ENCODE measurements at regions not wholly inside any gene's neighbourhood (a gene's known extent, or its start where the extent isn't known, plus 50 kb on each side); places are given as distances from the start of the nearest gene placed in this dataset.
"Not testable (repeated sequence)": the region's sequence is repeated elsewhere in the genome, so short reads cannot be mapped to it uniquely, and the experiment has no call there.

- TF ChIP-seq, protein P1, sequence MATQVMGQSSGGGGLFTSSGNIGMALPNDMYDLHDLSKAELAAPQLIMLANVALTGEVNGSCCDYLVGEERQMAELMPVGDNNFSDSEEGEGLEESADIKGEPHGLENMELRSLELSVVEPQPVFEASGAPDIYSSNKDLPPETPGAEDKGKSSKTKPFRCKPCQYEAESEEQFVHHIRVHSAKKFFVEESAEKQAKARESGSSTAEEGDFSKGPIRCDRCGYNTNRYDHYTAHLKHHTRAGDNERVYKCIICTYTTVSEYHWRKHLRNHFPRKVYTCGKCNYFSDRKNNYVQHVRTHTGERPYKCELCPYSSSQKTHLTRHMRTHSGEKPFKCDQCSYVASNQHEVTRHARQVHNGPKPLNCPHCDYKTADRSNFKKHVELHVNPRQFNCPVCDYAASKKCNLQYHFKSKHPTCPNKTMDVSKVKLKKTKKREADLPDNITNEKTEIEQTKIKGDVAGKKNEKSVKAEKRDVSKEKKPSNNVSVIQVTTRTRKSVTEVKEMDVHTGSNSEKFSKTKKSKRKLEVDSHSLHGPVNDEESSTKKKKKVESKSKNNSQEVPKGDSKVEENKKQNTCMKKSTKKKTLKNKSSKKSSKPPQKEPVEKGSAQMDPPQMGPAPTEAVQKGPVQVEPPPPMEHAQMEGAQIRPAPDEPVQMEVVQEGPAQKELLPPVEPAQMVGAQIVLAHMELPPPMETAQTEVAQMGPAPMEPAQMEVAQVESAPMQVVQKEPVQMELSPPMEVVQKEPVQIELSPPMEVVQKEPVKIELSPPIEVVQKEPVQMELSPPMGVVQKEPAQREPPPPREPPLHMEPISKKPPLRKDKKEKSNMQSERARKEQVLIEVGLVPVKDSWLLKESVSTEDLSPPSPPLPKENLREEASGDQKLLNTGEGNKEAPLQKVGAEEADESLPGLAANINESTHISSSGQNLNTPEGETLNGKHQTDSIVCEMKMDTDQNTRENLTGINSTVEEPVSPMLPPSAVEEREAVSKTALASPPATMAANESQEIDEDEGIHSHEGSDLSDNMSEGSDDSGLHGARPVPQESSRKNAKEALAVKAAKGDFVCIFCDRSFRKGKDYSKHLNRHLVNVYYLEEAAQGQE (IDR thresholded peaks at IDR 0.05; ENCODE audit: borderline replicate concordance in 1 of 2, low read depth in 1 of 2, low read length in 2 of 2), result not testable (repeated sequence)
- not testable (repeated sequence) for TF ChIP-seq SMAD3 (CRISPR knock-in tag; IDR thresholded peaks at IDR 0.05); FOXC1 (CRISPR knock-in tag; IDR thresholded peaks at IDR 0.05; ENCODE audit: borderline replicate concordance); SNRNP70 (IDR thresholded peaks at IDR 0.05; ENCODE audit: low read depth, low read length); ZNF720 (CRISPR knock-in tag; IDR thresholded peaks at IDR 0.05); SETDB1 (CRISPR knock-in tag; IDR thresholded peaks at IDR 0.05; ENCODE audit: borderline replicate concordance); RBM39 (IDR thresholded peaks at IDR 0.05; ENCODE audit: low read depth, low read length, poor library complexity, severe bottlenecking); ZBTB49 (CRISPR knock-in tag; IDR thresholded peaks at IDR 0.05; ENCODE audit: borderline replicate concordance); ZNF18 (CRISPR knock-in tag; IDR thresholded peaks at IDR 0.05; ENCODE audit: insufficient replicate concordance)
- TF ChIP-seq, protein P2, sequence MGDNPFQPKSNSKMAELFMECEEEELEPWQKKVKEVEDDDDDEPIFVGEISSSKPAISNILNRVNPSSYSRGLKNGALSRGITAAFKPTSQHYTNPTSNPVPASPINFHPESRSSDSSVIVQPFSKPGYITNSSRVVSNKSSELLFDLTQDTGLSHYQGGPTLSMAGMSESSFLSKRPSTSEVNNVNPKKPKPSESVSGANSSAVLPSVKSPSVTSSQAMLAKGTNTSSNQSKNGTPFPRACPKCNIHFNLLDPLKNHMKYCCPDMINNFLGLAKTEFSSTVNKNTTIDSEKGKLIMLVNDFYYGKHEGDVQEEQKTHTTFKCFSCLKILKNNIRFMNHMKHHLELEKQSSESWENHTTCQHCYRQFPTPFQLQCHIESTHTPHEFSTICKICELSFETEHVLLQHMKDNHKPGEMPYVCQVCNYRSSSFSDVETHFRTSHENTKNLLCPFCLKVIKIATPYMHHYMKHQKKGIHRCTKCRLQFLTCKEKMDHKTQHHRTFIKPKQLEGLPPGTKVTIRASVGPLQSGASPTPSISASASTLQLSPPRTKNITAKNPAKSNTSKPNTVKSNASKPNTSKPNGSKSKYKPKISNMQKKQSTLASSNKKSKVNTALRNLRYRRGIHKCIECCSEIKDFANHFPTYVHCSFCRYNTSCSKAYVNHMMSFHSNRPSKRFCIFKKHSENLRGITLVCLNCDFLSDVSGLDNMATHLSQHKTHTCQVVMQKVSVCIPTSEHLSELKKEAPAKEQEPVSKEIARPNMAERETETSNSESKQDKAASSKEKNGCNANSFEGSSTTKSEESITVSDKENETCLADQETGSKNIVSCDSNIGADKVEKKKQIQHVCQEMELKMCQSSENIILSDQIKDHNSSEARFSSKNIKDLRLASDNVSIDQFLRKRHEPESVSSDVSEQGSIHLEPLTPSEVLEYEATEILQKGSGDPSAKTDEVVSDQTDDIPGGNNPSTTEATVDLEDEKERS (CRISPR knock-in tag; IDR thresholded peaks at IDR 0.05), result not testable (repeated sequence)
Observed at GRCh38 chr2:128614907-128615306, 296.2 kb upstream of the HS6ST1 start.
